Chondrocyte (in vitro differentiated cells): ENCODE measurements at regions not wholly inside any gene's neighbourhood (a gene's known extent, or its start where the extent isn't known, plus 50 kb on each side); places are given as distances from the start of the nearest gene placed in this dataset.

Experiments
- DNase-seq: peaks from one replicate; pipeline ENCODE4 v3.0.0; 2021; ENCODE audit warnings: mixed read lengths, low spot score
- H3K27ac Mint-ChIP-seq: one replicate; pipeline ENCODE4 v1.8.0; 2021; ENCODE audit warnings: mild to moderate bottlenecking, moderate library complexity, mixed read lengths; ENCODE audit not compliant: unreplicated experiment
- H3K27me3 Mint-ChIP-seq: 2 replicates; pipeline ENCODE4 v1.8.0; 2021; ENCODE audit warnings: low read depth, mixed read lengths
- H3K36me3 Mint-ChIP-seq: 2 replicates; pipeline ENCODE4 v1.8.0; 2021; ENCODE audit warnings: low read depth, mixed read lengths
- H3K4me1 Mint-ChIP-seq: 2 replicates; pipeline ENCODE4 v1.8.0; 2021; ENCODE audit warnings: low read depth, mild to moderate bottlenecking, mixed read lengths
- H3K4me3 Mint-ChIP-seq: one replicate; pipeline ENCODE4 v1.8.0; 2021; ENCODE audit warnings: mild to moderate bottlenecking, moderate library complexity, mixed read lengths; ENCODE audit not compliant: unreplicated experiment
- H3K9me3 Mint-ChIP-seq: 2 replicates; pipeline ENCODE4 v1.8.0; 2021; ENCODE audit warnings: low read depth, mixed read lengths
- TF ChIP-seq, protein P1 (sequence below): fragments of 200-600 bp; sonication (generic); IDR thresholded peaks from 2 replicates; pipeline ENCODE4 v1.5.0; 2021; ENCODE audit warnings: antibody characterized with exemption, mild to moderate bottlenecking, moderate library complexity

DNA sequence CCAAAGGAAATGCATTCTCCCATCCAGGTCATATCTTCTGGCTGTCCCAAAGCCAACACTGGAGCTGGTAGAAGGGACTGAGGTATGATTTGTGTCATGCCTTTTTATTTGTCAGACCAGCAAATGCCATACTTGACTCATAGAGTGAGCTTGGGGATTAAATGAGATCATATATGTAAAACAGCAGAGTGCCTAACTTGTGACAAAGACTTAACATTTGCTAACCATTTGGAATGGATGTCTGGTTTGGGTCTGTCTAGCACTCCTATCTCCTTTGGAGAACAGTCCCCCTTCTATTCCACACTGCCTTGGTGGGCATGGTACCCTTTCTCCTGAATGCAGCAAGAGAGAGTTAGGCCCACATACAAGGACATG, 128.5 kb upstream of the LGALSL start:
- no peaks in the 10 kb centered on the region for H3K36me3 Mint-ChIP-seq
- no peak overlapping the region for H3K27ac Mint-ChIP-seq
- H3K27me3 Mint-ChIP-seq = no peaks in the 10 kb centered on the region
- peaks cover 5% of the 10 kb centered on the region for H3K9me3 Mint-ChIP-seq
- no peak overlapping the region for H3K4me3 Mint-ChIP-seq
- no peak for DNase-seq
- H3K4me1 Mint-ChIP-seq = peaks cover 28% of the 10 kb centered on the region
- TF ChIP-seq, protein P1, sequence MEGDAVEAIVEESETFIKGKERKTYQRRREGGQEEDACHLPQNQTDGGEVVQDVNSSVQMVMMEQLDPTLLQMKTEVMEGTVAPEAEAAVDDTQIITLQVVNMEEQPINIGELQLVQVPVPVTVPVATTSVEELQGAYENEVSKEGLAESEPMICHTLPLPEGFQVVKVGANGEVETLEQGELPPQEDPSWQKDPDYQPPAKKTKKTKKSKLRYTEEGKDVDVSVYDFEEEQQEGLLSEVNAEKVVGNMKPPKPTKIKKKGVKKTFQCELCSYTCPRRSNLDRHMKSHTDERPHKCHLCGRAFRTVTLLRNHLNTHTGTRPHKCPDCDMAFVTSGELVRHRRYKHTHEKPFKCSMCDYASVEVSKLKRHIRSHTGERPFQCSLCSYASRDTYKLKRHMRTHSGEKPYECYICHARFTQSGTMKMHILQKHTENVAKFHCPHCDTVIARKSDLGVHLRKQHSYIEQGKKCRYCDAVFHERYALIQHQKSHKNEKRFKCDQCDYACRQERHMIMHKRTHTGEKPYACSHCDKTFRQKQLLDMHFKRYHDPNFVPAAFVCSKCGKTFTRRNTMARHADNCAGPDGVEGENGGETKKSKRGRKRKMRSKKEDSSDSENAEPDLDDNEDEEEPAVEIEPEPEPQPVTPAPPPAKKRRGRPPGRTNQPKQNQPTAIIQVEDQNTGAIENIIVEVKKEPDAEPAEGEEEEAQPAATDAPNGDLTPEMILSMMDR = no peak

DNA sequence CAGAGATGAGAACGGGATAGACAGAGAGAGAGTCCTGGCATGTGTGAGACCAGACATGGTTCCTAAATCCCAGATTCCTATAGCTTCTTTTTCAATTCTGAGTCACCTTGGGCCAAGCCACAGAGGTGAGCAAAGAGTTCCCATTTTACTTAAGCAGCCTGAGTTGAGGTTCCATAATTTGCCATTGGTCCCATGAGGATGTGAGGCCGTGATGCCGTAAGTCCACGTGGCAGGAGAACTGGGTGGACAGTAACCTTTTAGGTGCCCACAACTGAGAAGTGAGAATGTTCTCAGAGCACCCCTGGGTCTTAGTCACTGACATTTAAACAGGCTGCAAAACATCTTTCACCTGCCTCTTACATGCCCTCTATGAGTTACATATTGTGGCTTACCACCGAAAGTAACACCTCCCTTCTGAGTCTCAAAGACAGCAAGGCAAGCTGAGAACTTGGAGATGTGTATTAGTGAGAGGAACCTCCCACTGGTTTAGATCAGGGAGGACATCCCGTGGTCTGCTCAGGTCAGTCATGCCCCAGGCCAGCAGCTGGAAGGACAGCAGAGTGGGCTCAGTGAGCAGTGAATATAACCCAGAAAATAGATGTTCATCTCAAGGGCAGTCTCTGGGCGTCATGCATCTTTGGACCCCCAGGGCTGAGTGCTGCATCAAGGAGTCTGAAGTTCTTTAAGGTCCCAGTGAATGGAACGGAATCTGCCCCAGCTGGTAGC, 127.9 kb upstream of the LGALSL start:
- H3K4me3 Mint-ChIP-seq = no peak overlapping the region
- H3K27ac Mint-ChIP-seq = no peak overlapping the region
- TF ChIP-seq, protein P1 = no peak
- no peaks in the 10 kb centered on the region for H3K9me3 Mint-ChIP-seq
- peaks cover 33% of the 10 kb centered on the region for H3K4me1 Mint-ChIP-seq
- H3K36me3 Mint-ChIP-seq = no peaks in the 10 kb centered on the region
- no peak for DNase-seq
- H3K27me3 Mint-ChIP-seq = no peaks in the 10 kb centered on the region

DNA sequence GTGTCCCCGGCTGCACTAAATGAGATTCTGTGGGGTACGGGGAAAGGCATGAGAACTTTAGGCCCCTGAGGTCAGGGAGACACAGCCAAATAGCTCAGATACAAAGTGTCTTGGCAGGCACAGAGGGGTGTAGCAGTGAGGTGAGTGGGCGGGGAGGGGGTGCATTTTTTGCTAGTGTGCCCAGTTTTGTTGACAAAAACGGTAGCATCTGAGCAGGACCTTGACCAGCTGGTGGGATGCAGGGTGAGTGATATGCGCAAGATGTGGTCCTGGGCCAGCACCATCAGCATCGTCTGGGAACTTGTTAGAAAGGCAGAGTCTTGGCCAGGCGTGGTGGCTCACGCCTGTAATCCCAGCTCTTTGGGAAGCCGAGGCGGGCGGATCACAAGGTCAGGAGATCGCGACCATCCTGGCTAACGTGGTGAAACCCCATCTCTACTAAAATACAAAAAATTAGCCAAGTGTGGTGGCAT, 127.3 kb upstream of the LGALSL start:
- no peak for DNase-seq
- Mint-ChIP-seq H3K36me3 (no peaks in the 10 kb centered on the region), H3K27ac (no peak overlapping the region), H3K4me1 (peaks cover 34% of the 10 kb centered on the region), H3K9me3 (no peaks in the 10 kb centered on the region), H3K27me3 (no peaks in the 10 kb centered on the region), H3K4me3 (no peak overlapping the region)
- TF ChIP-seq, protein P1 = no peak

DNA sequence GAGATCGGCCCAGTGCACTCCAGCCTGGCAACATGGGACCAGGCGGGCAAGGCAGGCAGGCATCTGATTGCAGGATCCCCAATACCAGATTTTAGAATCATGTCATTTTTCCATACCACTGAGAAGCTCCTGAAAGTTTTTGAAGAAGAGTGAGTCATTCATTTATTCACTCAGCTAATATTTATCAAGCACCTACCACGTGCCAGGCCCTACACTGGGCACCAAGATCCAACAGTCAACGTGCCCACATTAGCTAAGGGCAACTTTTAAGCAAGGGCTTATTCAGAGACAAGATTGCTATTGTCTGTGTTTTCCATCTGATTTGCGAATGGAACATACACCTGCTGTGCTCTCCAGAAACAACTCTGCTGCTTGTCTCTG, 126.8 kb upstream of the LGALSL start:
- H3K36me3 Mint-ChIP-seq = no peaks in the 10 kb centered on the region
- no peak overlapping the region for H3K27ac Mint-ChIP-seq
- H3K4me3 Mint-ChIP-seq = no peak overlapping the region
- no peak for DNase-seq
- H3K4me1 Mint-ChIP-seq = peaks cover 38% of the 10 kb centered on the region
- TF ChIP-seq, protein P1 = no peak
- no peaks in the 10 kb centered on the region for H3K27me3 Mint-ChIP-seq
- no peaks in the 10 kb centered on the region for H3K9me3 Mint-ChIP-seq

DNA sequence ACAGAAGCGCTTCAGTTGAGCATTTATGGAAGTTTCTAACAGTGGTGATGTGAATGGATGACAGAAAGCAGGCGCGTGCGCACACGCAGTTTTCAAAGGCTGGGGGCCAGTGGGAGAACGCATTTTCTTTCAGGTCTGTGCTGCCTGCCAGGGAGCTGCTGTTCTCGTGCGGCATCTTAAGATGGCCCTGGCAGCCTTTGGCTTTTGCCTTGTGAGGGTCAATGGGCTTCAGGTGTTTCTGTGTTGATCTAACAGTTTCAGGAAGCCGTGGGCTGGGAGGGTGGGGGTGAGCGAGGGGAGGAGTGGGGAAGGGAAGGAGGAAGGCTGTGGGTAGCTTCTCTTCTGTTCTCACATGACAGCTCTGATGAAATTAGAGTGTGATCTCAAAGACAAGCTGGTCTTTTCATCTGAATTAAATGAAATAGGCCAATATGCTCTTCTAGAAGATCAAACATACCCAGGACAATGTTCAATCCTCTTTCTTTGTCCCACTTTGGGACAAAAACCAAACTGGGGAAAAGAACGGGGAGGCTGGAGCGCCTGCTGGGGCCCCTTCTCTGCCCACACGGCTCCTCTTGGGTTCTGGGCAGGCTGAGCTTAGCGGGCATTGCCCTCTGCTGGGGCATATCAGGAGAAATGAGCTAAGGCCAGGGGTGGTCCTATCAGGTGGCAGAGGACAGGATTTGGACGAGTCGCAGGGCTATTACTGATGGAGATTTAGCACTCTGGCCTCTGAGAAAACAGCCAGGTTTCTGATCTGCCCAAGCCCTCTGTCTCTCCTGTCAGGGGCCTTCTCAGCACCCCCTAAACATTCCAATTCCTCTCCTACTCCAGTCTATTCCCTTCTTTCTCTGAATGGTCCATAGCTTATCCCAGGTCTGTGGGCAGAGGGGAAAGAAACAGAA, 126.2 kb upstream of the LGALSL start:
- no peaks in the 10 kb centered on the region for H3K36me3 Mint-ChIP-seq
- no peak for DNase-seq
- TF ChIP-seq, protein P1 = peak; percentile 78
- peaks cover 40% of the 10 kb centered on the region for H3K4me1 Mint-ChIP-seq
- H3K27ac Mint-ChIP-seq = no peak overlapping the region
- H3K9me3 Mint-ChIP-seq = no peaks in the 10 kb centered on the region
- no peaks in the 10 kb centered on the region for H3K27me3 Mint-ChIP-seq
- no peak overlapping the region for H3K4me3 Mint-ChIP-seq
